ENCODE measurements at regions not wholly inside any gene's neighbourhood (a gene's known extent, or its start where the extent isn't known, plus 50 kb on each side); places are given as distances from the start of the nearest gene placed in this dataset.
A peak's percentile ranks its signal among the peaks of the same experiment; 100 is the strongest.
"Not testable (repeated sequence)": the region's sequence is repeated elsewhere in the genome, so short reads cannot be mapped to it uniquely, and the experiment has no call there.

DNA sequence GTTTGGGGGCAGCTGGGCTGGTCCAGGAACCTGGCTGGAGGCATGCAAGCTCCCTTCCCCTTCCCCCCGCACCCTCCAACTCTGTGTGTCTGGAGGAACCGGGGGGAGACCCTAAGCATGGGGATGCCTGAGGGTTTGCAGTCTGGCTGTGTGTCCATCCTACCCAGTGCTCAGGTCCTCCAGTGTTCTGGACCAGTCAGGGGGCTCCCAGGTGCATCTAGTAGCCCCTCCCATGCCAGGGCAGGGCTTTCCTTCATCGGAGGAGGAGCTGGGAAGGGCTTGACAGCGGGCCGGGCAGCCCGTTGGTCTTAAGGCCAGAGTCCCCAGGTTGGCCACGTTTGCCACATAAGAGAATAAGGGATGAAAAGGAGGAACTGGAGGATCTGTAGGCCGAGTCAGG is 62.6 kb upstream of the IGFBPL1 start:
- DNase-seq (ENCODE audit: low read depth), result no peak
- no peak for TF ChIP-seq CTCF (conservative IDR thresholded peaks at IDR 0.05; ENCODE audit: low read depth, low read length)
- H3K4me3 ChIP-seq (ENCODE audit: low read depth, low read length), result no peak overlapping the region

GRCh38 chr9:38486056-38486615 is 61.9 kb upstream of the IGFBPL1 start:
- no peak for TF ChIP-seq CTCF (conservative IDR thresholded peaks at IDR 0.05; ENCODE audit: low read depth, low read length)
- H3K4me3 ChIP-seq (ENCODE audit: low read depth, low read length), result no peak overlapping the region
- peak; percentile 12 for DNase-seq (ENCODE audit: low read depth)

DNA sequence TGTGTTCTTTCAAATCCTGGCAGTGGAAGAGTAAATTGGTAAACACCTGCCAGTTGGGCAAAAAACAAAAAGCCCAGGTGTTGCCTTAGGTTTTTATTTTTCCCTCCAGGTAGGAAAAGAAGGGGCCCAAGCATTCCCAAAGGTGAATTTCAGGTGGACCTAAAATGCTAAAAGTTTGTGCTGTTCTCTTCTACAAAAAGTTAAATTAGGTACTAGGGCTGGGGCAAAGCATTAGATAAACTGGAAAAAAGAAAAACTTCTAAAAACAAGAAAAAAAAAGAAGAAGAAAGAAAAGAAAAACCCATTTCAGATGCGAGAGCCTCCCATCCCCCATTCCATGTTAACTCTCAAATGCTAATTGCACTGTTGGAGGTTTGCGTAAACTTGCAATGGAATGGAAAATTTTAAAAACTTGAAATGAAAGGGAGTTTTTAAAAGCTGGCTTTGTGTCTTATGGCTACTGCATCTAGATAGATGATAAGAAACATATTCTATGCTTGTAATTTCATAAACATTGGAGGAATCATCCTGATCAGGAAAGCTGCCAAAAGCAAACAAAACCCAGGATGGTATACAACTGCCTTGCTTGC is 59.9 kb upstream of the IGFBPL1 start:
- H3K4me3 ChIP-seq (ENCODE audit: low read depth, low read length); DNase-seq (ENCODE audit: low read depth): not testable (repeated sequence)

GRCh38 chr9:38482918-38483592 is 58.8 kb upstream of the IGFBPL1 start:
- peak; percentile 26 for DNase-seq (ENCODE audit: low read depth)
- no peak for TF ChIP-seq CTCF (conservative IDR thresholded peaks at IDR 0.05; ENCODE audit: low read depth, low read length)
- no peak overlapping the region for H3K4me3 ChIP-seq (ENCODE audit: low read depth, low read length)

- no peak for DNase-seq (ENCODE audit: low read depth)
- no peak for TF ChIP-seq CTCF (conservative IDR thresholded peaks at IDR 0.05; ENCODE audit: low read depth, low read length)
- no peak overlapping the region for H3K4me3 ChIP-seq (ENCODE audit: low read depth, low read length)
These were observed 54.0 kb upstream of the IGFBPL1 start for GRCh38 chr9:38478211-38478610.

GRCh38 chr9:38474476-38474875 is 50.2 kb upstream of the IGFBPL1 start:
- not testable (repeated sequence) for DNase-seq (ENCODE audit: low read depth); H3K4me3 ChIP-seq (ENCODE audit: low read depth, low read length)
